ENCODE measurements at regions not wholly inside any gene's neighbourhood (a gene's known extent, or its start where the extent isn't known, plus 50 kb on each side); places are given as distances from the start of the nearest gene placed in this dataset.

- Histone ChIP-seq H3F3A (ENCODE audit: insufficient read depth, low read length, poor library complexity, severe bottlenecking) (no peaks in the 10 kb centered on the region), H3K27ac (ENCODE audit: low read length) (no peak overlapping the region), H3K9me2 (ENCODE audit: insufficient read depth, low read length) (no peaks in the 10 kb centered on the region), H3K9ac (ENCODE audit: low read length) (no peak overlapping the region), H3K9me3 (ENCODE audit: low read length) (no peaks in the 10 kb centered on the region), H3K4me2 (ENCODE audit: low read length) (no peak overlapping the region), H3K4me3 (ENCODE audit: low read length) (no peak overlapping the region), H2AFZ (ENCODE audit: low read depth, low read length) (no peak overlapping the region), H3K79me2 (replicated peaks; ENCODE audit: insufficient read depth, low read length) (no peaks in the 10 kb centered on the region), H3K27me3 (ENCODE audit: insufficient read depth, low read depth, low read length) (no peaks in the 10 kb centered on the region), H3K36me3 (ENCODE audit: insufficient read depth, low read length) (no peaks in the 10 kb centered on the region), H4K20me1 (ENCODE audit: insufficient read depth) (no peaks in the 10 kb centered on the region)
- TF ChIP-seq, protein P1, sequence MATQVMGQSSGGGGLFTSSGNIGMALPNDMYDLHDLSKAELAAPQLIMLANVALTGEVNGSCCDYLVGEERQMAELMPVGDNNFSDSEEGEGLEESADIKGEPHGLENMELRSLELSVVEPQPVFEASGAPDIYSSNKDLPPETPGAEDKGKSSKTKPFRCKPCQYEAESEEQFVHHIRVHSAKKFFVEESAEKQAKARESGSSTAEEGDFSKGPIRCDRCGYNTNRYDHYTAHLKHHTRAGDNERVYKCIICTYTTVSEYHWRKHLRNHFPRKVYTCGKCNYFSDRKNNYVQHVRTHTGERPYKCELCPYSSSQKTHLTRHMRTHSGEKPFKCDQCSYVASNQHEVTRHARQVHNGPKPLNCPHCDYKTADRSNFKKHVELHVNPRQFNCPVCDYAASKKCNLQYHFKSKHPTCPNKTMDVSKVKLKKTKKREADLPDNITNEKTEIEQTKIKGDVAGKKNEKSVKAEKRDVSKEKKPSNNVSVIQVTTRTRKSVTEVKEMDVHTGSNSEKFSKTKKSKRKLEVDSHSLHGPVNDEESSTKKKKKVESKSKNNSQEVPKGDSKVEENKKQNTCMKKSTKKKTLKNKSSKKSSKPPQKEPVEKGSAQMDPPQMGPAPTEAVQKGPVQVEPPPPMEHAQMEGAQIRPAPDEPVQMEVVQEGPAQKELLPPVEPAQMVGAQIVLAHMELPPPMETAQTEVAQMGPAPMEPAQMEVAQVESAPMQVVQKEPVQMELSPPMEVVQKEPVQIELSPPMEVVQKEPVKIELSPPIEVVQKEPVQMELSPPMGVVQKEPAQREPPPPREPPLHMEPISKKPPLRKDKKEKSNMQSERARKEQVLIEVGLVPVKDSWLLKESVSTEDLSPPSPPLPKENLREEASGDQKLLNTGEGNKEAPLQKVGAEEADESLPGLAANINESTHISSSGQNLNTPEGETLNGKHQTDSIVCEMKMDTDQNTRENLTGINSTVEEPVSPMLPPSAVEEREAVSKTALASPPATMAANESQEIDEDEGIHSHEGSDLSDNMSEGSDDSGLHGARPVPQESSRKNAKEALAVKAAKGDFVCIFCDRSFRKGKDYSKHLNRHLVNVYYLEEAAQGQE (IDR thresholded peaks at IDR 0.05; ENCODE audit: borderline replicate concordance): no peak
- TF ChIP-seq RAD21 (conservative IDR thresholded peaks at IDR 0.05) (no peak), MXI1 (conservative IDR thresholded peaks at IDR 0.05; ENCODE audit: poor library complexity, severe bottlenecking) (no peak), TAF1 (IDR thresholded peaks at IDR 0.05; ENCODE audit: low read depth) (no peak), EP300 (conservative IDR thresholded peaks at IDR 0.05; ENCODE audit: poor library complexity, severe bottlenecking) (no peak), CTCF (IDR thresholded peaks at IDR 0.05; ENCODE audit: poor library complexity, severe bottlenecking) (no peak), POLR2AphosphoS5 (IDR thresholded peaks at IDR 0.05) (no peak), EZH2 (IDR thresholded peaks at IDR 0.05; ENCODE audit: borderline replicate concordance, insufficient read depth, low read length, poor library complexity, severe bottlenecking) (no peak), SMC3 (conservative IDR thresholded peaks at IDR 0.05; ENCODE audit: poor library complexity) (no peak)
Observed at GRCh38 chr6:163793011-163793983, 378.8 kb downstream of the QKI start.

- H3K9me2 ChIP-seq (ENCODE audit: insufficient read depth, low read length): no peaks in the 10 kb centered on the region
Observed at GRCh38 chr6:163790266-163790840, 375.8 kb downstream of the QKI start.

More at GRCh38 chr6:163790266-163790840, 375.8 kb downstream of the QKI start:
- Histone ChIP-seq H3K27ac (ENCODE audit: low read length) (no peak overlapping the region), H3K4me3 (ENCODE audit: low read length) (no peak overlapping the region), H2AFZ (ENCODE audit: low read depth, low read length) (no peak overlapping the region), H3K36me3 (ENCODE audit: insufficient read depth, low read length) (no peaks in the 10 kb centered on the region), H3K79me2 (replicated peaks; ENCODE audit: insufficient read depth, low read length) (no peaks in the 10 kb centered on the region), H4K20me1 (ENCODE audit: insufficient read depth) (no peaks in the 10 kb centered on the region), H3K9me3 (ENCODE audit: low read length) (no peaks in the 10 kb centered on the region), H3F3A (ENCODE audit: insufficient read depth, low read length, poor library complexity, severe bottlenecking) (no peaks in the 10 kb centered on the region), H3K27me3 (ENCODE audit: insufficient read depth, low read depth, low read length) (no peaks in the 10 kb centered on the region), H3K9ac (ENCODE audit: low read length) (no peak overlapping the region), H3K4me2 (ENCODE audit: low read length) (no peak overlapping the region)
- TF ChIP-seq MXI1 (conservative IDR thresholded peaks at IDR 0.05; ENCODE audit: poor library complexity, severe bottlenecking) (no peak), EP300 (conservative IDR thresholded peaks at IDR 0.05; ENCODE audit: poor library complexity, severe bottlenecking) (no peak), SMC3 (conservative IDR thresholded peaks at IDR 0.05; ENCODE audit: poor library complexity) (no peak), TAF1 (IDR thresholded peaks at IDR 0.05; ENCODE audit: low read depth) (no peak), POLR2AphosphoS5 (IDR thresholded peaks at IDR 0.05) (no peak), RAD21 (conservative IDR thresholded peaks at IDR 0.05) (no peak), EZH2 (IDR thresholded peaks at IDR 0.05; ENCODE audit: borderline replicate concordance, insufficient read depth, low read length, poor library complexity, severe bottlenecking) (no peak), CTCF (IDR thresholded peaks at IDR 0.05; ENCODE audit: poor library complexity, severe bottlenecking) (no peak)
- TF ChIP-seq, protein P1 (IDR thresholded peaks at IDR 0.05; ENCODE audit: borderline replicate concordance): no peak

Data from neural cell (in vitro differentiated cells).